GM18498 (cell line): ENCODE measurements at regions not wholly inside any gene's neighbourhood (a gene's known extent, or its start where the extent isn't known, plus 50 kb on each side); places are given as distances from the start of the nearest gene placed in this dataset.
"Not testable (repeated sequence)": the region's sequence is repeated elsewhere in the genome, so short reads cannot be mapped to it uniquely, and the experiment has no call there.

Experiments
- ATAC-seq: cut with Tn5 transposase; IDR thresholded peaks from one replicate; pipeline ENCODE4 v1.9.1; 2021; ENCODE audit warnings: mild to moderate bottlenecking, moderate library complexity; ENCODE audit not compliant: unreplicated experiment

DNA sequence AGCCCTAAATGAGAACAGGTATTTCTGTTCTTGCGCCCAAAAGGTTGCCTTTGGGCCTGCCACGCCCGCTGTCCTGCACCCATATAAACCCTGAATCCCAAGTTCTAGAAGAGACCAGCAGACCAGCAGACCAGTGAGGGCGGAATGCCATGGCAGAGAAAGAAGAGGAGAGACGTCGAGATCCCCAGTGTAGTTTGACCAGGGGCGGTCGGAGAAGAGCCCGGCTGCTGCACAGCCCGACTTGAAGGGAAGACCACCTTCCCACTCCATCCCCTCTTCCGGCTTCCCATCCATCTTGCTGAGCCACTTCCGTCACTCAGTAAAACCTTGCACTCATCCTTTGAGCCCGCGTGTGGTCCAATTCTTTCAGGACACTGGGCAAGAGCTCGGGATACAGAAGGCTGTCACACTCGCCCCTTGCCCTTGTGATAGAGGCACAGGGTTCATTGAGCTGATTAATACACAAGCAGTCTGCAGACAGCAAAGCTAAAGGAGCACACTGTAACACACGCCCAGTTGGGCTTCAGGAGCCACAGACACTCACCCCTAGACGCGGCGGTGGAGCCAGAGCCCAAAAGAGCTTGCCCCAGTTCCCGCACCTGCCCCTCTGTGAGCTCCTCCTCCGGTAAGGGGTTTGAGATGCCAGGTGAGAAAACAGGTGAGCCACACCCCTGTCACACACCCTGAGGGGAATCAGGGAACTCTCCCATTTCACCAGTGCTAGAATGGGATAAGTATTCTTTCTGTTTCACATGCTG is 230.8 kb downstream of the PCDH10 start:
- ATAC-seq, result no peak

DNA sequence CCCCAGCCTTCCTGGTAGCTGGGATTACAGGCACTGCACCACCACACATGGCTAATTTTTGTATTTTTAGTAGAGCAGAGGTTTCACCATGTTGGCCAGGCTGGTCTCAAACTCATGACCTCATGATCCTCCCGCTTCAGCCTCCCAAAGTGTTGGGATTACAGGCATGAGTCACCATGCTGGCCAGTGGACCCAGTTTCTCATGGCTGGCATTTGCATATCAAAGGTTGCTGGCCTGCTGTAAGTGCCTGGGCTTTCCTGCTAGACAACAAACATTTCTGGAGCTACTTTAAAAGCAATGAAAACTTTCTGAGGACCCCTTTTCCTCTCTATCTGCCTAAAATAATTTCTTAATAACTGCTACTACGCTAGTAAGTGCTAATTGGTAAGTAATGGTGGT is 228.2 kb downstream of the PCDH10 start:
- ATAC-seq, result no peak

DNA sequence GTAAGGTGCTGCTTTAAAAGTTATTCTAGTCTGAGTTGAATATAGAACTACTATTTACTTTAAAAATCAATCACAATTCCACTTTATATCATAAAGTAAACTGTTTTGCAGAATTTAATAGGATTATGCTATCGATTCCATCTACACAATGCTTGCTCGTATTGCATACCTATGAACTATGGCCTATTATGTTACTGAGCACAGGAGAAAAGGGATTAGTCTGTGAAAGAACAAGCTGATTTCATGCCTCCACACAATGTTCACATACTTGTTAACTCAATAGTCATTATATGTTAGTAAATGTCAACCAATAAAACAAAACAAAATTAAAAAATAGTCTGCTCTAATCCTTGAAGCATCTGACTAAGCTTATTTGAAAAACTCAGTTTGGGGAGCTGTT is 223.6 kb downstream of the PCDH10 start:
- no peak for ATAC-seq

DNA sequence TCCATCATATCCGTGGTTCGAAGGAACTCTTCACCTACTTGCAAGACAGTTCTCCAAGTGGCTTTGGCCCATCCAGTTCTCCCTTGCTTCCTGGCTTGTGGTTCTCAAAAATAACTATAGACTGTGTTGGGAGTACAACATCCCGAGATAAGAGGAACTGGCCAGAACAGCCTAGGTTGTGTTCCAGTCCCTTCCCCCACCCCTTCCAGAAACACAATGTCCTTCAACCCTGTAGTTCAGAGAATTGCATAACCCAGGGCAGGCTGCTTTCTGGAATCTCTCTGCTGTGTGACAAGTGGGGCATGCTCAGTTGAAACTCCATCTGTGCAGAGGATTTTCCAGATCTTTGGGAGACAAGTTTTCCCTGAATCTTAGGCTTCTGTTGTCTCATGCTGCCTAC is 206.5 kb downstream of the PCDH10 start:
- no peak for ATAC-seq

DNA sequence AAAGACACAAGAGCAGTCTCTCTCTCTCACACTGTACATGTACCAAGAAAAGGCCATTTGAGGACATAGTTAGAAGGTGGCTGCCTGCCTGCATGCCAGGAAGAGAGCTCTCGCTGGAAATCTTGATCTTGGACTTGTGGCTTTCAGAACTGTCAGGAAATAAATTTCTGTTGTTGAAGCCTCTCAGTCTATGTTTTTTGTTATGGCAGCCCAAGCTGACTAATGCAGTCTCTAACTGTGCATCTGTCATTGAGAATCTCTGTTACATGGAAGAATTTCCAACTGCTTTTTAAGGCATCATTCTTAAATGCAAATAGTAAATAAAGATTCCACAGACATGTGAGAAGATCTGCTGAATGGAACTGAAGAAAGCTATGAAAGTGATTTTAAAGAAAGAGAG is 198.3 kb downstream of the PCDH10 start:
- ATAC-seq, result no peak

DNA sequence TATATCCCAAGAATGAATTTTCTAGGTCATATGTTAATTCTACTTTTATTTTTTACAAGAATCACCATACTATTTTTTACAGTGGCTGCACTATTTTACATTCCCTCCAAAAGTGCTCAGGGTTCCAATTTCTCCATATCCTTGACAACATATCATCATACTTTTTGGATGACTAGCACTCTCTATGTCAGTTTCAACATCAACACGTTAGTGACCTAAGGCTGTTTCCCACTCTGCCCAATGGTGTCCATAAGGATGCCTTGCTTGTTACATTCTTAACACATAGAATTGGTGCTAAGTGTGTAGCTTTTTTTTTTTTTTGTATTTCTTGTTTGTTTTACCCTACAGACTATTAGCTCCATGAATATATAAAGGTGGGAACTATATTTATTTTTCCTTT is 175.4 kb downstream of the PCDH10 start:
- ATAC-seq, result no peak

DNA sequence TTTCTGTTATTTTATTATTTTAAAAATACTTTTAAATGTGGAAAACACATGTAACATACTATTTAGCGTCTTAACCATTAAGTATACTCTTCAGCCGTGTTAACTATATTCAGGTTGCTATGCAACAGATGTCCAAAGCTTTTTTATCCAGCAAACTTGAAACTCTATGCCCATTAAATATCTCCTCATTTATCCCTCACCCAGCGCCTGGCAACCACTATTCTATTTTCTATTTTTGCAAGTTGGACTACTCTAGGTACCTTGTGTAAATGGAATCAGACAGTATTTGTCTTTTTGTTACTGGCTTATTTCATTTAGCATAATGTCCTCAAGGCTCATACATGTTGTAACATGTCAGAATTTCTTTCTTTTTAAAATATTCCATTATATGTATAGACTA is 174.6 kb downstream of the PCDH10 start:
- ATAC-seq, result no peak

DNA sequence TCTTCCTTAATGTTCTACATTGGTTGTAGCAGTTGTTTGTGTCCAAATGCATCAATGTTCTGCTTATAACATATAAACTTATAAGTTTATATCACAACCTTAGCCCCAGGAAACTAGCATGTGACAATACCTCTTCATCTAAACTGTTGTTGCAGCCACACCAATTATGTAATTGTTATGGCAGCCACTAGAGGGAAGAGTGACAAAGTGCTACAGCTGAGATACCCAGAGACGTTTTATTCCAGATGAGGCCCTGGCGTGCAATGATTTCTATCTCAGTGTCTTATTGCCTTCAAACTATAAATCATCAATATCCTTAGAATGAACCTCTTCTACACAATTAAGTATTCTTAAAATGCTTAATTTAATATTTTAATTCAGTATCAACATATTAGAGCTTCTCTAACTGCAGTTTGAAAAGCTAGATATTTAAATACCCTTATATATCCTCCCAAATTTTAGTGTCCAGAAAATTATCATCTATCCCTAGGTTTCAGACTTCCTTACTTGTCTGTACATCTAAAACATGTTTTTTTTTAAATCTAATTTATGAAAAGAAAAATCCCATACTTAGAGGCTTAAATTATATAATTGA is 171.6 kb downstream of the PCDH10 start:
- no peak for ATAC-seq

DNA sequence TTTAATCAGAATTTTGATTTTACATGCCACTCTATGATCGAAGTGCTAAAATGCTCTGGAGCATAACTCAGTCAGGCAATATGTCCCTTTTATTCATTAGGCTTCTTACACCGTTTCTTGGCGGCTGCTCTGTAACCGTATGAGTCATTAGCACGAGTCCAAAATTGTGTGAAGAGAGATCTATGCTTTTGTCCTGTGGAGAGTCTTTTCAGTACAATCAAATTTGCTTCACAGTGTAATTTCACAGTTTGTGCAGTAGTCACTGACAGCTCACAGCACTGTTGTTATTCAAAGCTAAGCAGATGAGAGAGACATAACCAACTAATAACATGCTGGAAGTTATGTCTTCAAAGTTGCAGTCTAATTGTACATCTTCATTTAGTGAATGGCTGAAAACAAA is 167.8 kb downstream of the PCDH10 start:
- ATAC-seq, result no peak

DNA sequence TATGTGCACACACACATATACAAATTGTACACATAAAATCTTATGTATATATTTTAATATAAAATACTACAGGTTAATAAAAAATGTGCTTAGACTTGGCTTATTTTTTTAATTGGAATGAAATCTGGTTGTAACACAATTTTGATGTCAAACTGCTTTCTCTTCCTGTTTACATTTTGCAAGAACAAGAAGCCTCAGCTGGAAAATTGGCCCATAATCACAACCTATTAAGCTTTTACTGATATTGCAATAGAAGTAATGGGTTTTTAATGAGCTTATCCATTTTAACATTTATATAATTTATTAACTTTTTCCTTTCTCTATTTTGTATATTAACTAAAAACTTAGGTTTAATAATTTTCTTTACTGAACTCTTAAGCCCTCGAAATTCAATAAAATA is 165.9 kb downstream of the PCDH10 start:
- no peak for ATAC-seq

DNA sequence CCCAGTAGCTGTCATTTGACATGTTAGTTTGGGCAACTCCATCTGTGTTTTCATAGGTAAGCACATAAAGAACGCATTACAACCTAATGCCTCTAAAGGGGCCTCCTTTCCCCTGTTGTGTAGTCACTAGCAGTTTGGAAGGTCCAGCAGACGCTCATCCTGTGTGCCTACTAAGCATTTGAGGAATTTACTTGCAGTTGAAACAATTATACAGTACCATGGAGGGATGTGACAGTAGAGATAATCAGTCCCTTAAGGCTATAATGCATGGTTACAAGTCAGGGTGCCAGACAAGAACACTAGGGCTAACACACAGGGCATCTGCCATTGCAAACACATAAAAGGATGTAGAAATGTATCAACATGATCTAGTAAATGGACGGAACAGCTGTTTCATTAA is 138.3 kb downstream of the PCDH10 start:
- no peak for ATAC-seq

DNA sequence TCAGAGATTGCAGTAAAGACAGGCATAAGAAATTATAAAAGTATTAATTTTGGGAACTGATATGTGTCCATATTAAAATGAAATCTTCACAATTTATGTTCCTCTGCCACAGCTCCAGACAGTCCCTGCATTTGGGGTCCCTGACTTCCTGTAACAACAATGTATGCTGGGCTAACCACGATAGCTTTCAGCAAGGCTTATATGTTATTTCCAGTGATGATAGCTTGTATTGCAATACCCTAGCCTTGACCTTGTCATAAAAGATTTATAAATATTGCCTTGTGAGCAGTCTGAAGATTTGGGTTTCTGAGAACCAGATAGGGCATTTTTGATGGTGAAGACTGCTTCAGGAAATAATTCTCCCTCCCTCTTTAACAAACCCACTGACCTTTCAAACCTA is 129.5 kb downstream of the PCDH10 start:
- no peak for ATAC-seq

DNA sequence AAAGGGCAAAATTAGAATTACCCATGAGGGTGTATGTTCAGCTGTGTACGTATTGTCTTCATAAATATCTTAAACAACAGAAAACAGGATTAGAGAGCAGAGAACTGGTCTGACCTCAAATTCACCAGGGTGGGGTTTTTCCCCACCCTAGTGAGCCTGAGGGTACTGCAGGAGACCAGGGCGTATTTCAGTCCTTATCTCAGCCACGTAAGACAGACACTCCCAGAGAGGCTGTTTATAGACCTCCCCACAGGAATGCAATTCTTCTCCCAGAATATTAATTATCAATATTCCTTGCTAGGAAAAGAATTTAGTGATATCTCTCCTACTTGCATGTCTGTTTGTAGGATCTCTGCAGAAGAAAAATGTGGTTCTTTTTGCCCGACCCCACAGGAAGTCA is 128.8 kb downstream of the PCDH10 start:
- not testable (repeated sequence) for ATAC-seq

DNA sequence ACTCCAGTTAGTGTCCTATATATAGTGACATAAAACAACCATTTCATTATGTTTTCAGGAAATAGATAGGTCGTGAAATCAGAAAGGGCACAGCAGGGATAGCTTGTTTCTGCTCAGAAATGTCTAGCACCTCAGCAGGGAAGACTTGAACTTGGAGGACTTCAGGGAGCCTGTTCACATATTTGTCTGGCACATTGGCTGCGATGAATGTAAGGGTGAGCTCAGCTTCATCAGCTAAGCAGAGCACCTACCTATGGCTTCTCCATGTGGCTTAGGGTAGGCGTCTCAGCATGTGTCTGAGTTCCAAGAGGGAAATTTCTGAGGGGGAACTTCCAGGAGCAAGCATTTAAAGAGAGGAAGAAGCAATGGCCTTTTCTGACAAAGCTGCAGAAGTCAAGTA is 126.2 kb downstream of the PCDH10 start:
- ATAC-seq, result no peak

DNA sequence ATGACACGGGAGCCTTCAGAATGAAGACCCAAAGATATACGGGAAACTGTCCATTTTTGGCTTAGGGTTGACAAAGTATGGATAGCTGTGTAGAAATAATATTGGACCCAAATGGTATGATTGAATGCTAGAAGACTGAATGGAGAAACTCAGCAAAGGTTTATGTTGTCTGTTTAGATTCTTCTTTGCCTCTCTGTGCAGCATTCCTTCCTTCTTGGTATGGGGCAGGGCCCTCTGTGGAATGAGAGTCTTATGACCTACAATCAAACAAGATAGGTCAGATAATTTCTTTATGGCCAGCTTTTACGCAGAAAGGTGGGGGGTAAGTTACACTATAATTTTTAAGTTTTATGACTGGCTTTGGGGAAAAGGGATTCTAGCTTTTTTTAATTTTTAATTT is 124.3 kb downstream of the PCDH10 start:
- no peak for ATAC-seq

DNA sequence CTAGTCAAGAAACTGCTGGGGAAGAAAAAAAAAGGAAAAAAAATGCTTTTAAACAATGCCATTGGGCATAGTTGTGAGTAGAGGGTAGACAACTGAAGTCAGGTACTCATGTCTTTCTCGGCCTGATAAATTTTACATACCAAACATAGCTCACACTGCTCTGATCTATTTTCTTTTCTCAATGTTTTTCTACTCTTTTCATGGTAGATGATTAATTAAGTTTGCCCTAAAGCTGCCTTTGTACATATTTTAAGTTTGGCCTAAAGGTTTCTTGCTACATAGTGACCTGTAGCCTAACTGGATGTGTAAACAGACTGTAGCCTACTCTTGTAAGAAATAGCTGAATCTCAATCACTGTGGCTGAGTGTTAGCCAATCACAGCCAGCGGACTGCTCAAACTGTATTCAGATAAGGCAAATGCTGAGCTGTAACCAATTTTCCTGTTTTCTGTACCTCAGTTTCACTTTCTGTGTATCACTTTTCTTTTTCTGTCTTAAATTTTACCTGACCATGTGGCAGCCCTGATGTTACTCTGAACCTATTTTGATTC is 121.0 kb downstream of the PCDH10 start:
- ATAC-seq, result no peak

DNA sequence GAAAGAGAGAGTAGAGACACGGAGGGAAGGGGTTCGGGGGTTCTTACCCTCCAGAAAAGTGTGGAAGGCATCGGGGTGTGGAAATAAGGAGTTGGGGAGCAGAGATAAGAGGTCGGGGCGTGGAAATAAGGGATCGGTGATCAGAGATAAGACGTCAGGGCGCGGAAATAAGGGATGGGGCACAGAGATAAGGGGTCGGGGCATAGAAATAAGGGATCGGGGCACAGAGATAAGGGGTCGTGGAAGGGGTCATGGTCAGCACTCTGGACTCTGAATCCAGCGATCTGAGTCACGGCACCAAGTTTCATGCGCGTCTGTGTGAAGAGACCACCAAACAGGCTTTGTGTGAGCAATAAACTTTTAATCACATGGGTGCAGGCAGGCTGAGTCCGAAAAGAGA is 119.1 kb downstream of the PCDH10 start:
- ATAC-seq, result no peak

DNA sequence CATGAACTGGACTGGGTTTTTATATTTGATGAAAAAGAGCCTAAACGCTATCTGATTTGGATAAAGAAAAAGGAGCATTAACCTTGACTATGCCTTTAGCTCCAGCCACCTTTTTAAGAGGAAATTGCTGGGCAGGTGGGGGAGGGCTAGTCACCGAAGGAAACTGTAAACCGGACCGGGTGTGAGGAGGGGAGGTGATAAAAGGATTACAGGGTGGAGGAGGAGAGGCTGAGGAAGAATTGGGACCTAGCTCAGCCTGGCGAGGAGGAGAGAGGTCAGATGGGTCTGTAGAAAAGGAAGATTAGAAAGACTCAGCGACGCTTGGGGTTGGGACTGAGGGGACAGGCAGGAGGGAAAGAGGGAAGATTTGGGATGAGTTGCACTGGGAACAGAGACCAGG is 118.4 kb downstream of the PCDH10 start:
- not testable (repeated sequence) for ATAC-seq

DNA sequence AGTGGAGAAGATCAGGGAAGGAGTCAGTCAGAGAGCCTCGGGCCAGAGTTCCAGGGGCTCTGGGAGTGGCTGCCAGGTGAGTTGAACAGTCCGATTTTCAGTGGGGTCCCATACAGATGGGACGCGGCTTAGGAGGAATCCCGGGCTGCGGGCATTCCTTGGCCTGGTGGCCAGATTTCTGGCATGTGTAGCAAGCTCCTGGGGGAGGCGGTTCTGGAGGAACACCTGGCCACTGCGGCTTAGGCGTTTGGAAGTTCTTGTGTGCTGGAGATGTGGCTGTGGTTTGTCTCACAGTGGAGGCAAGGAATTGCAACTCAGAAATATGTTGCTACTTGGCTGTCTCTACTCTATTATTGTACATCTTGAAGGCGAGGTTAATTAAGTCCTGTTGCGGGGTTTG is 117.9 kb downstream of the PCDH10 start:
- not testable (repeated sequence) for ATAC-seq

DNA sequence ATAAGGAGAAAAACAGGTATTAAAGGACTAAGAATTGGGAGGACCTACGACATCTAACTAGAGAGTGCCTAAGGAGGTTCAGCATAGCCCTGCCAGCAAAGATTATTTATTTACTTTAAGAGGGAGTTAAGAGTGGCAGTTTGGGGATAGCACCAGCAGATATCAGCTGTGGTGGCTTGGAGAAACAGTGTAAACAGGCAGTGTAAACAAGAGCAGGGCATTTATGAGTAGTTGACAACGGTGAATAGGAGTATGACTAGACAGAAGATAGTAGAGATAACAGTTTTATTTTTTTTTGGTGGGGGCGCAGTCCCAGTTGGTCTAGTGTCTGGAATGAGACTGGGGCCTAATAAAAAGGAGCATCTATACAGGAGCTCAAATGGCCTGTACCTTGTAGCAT is 115.2 kb downstream of the PCDH10 start:
- ATAC-seq, result not testable (repeated sequence)

DNA sequence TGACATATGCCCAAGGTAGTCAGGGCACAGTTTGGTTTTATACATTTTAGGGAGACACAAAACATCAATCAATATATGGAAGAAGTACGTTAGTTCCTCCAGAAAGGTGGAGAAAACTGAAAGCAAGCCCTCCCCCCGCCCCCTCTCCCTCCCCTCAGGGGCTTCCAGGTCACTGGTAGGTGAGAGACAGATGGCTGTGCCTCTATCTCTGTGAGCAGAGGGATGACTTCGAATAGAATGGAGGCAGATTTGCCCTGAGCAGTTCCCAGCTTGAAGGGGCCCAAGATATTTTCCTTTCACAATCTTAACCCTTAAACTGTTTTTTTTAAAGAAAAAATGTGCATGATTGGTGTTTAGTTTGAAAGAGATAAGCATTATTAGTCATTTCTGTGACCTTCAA is 114.0 kb downstream of the PCDH10 start:
- ATAC-seq, result no peak

DNA sequence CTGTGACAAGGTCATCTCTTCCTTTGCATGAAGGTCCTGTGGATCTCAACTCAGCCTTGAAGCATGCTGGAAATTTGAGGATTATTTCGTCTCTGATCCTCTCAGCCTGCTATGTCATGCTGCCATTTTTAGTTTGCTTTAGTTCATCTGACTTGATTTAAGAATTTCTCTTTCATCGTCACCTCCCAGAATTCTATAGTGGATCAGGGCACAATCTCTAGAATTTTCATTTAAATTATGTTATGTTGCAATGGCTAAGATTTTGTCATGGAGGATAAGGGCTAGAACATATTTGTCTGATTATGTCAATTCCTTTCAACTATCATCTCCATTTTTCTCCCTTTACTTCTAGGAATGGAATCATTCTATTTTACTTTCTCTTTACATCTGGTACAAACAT is 98.8 kb downstream of the PCDH10 start:
- no peak for ATAC-seq

DNA sequence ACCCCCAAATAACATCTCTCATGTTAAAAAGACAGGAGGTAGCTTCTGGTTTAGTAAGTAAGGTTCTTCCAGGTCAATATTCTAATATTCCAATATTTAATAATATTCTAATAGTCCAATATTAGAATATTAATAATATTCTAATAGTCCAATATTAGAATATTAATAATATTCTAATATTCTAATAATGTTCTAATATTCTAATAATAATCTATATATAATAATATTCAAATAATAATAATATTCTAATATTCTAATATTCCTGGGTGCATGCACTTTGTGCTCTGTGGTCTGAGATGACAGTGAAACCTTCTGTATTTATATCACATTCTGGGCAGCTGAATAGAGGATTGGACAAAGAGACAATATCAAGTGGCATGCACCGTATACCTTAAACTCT is 96.1 kb downstream of the PCDH10 start:
- ATAC-seq, result no peak
